ENCODE measurements at regions not wholly inside any gene's neighbourhood (a gene's known extent, or its start where the extent isn't known, plus 50 kb on each side); places are given as distances from the start of the nearest gene placed in this dataset.

DNA sequence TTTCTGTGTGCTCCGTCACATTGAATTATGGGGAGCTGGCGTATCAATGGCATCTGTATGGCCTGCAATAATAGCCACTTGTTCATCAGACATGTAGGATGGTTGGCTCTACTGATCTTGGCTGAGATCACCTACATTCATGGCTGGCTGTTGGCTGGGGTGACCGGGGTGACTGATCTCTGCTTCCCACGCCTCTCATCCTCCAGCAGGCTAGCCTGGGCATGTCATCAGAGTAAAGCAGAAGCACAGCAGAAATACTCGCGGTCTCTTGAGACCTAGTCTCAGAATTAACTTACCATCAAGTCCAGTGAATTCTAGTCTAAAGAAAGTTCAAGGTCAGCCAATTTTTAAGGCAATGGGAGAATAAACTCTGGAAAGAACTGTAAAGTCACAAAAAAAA lies 257.7 kb upstream of the GLI3 start (continued):
- TF ChIP-seq, protein P1, sequence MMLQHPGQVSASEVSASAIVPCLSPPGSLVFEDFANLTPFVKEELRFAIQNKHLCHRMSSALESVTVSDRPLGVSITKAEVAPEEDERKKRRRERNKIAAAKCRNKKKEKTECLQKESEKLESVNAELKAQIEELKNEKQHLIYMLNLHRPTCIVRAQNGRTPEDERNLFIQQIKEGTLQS (IDR thresholded peaks at IDR 0.05; ENCODE audit: insufficient read depth, low read depth, low read length): no peak

Measured in H1 (cell line).